ENCODE measurements at regions not wholly inside any gene's neighbourhood (a gene's known extent, or its start where the extent isn't known, plus 50 kb on each side); places are given as distances from the start of the nearest gene placed in this dataset.
"Not testable (repeated sequence)": the region's sequence is repeated elsewhere in the genome, so short reads cannot be mapped to it uniquely, and the experiment has no call there.

GRCh38 chr21:31790420-31790819 is 58.5 kb upstream of the SCAF4 start:
- not testable (repeated sequence) for TF ChIP-seq CTCF, POLR2A (IDR thresholded peaks at IDR 0.05)
